BJ (cell line): ENCODE measurements at regions not wholly inside any gene's neighbourhood (a gene's known extent, or its start where the extent isn't known, plus 50 kb on each side); places are given as distances from the start of the nearest gene placed in this dataset.

Source experiments
- CTCF ChIA-PET: fragments of 350-600 bp; formaldehyde crosslinking; extraction: SDS; loops from one replicate; lab custom pipeline; 2021; ENCODE audit warnings: antibody characterized with exemption, inconsistent platforms; lab: Yijun Ruan, JAX
- POLR2A ChIA-PET: fragments of 300-600 bp; sonication (Branson Sonifier 250); formaldehyde crosslinking; extraction: SDS; loops from one replicate; lab custom pipeline; 2021; ENCODE audit warnings: antibody characterized with exemption; lab: Charles Lee
- DNase-seq: peaks from one replicate; pipeline ENCODE4 v3.0.0-alpha.2; 2011; ENCODE audit warnings: low read depth
- H3K27me3 ChIP-seq: 2 replicates; pipeline ENCODE4 v1.6.0; 2011; ENCODE audit warnings: low read length; ENCODE audit not compliant: control insufficient read depth, insufficient read depth
- H3K36me3 ChIP-seq: 2 replicates; pipeline ENCODE4 v1.5.1; 2011; ENCODE audit warnings: low read length; ENCODE audit not compliant: control insufficient read depth, insufficient read depth
- H3K4me3 ChIP-seq: 2 replicates; pipeline ENCODE4 v1.5.1; 2011; ENCODE audit warnings: low read depth, mild to moderate bottlenecking, control low read depth, low read length
- TF ChIP-seq, protein P1 (sequence below): IDR thresholded peaks from 2 replicates; pipeline ENCODE4 v1.5.1; 2011; ENCODE audit warnings: low read depth, mild to moderate bottlenecking, control low read depth, inconsistent platforms, low read length, moderate library complexity; ENCODE audit not compliant: insufficient read depth

DNA sequence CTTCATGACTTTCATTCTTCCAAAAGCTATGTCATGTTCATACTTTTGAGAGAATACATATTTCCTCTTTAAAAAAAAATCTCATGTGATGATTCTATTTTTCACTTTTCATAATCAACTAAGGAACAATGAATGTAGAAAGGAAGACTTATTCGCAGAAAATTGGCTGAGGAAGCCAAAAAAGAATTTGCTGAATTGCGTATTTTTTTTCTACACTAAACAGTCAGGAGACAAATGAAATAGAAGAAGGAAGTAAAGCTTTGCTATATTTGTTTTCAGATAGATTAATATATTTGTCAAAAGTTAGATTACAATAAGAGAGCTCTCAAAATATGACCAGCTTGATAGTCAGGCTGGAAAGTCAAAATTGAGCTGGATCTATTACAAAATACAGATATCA is 504.2 kb downstream of the ANXA1 start:
- TF ChIP-seq, protein P1, sequence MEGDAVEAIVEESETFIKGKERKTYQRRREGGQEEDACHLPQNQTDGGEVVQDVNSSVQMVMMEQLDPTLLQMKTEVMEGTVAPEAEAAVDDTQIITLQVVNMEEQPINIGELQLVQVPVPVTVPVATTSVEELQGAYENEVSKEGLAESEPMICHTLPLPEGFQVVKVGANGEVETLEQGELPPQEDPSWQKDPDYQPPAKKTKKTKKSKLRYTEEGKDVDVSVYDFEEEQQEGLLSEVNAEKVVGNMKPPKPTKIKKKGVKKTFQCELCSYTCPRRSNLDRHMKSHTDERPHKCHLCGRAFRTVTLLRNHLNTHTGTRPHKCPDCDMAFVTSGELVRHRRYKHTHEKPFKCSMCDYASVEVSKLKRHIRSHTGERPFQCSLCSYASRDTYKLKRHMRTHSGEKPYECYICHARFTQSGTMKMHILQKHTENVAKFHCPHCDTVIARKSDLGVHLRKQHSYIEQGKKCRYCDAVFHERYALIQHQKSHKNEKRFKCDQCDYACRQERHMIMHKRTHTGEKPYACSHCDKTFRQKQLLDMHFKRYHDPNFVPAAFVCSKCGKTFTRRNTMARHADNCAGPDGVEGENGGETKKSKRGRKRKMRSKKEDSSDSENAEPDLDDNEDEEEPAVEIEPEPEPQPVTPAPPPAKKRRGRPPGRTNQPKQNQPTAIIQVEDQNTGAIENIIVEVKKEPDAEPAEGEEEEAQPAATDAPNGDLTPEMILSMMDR = no peak
- Histone ChIP-seq H3K4me3 (no peak overlapping the region), H3K27me3 (no peaks in the 10 kb centered on the region), H3K36me3 (no peaks in the 10 kb centered on the region)
- DNase-seq = no peak
- ChIA-PET CTCF (interaction anchor here (1.4 kb wide), 1 partner anchor 9 kb away, joined by 3 read pairs; no protein-coding TSS in a partner anchor), POLR2A (no interaction called here)

DNA sequence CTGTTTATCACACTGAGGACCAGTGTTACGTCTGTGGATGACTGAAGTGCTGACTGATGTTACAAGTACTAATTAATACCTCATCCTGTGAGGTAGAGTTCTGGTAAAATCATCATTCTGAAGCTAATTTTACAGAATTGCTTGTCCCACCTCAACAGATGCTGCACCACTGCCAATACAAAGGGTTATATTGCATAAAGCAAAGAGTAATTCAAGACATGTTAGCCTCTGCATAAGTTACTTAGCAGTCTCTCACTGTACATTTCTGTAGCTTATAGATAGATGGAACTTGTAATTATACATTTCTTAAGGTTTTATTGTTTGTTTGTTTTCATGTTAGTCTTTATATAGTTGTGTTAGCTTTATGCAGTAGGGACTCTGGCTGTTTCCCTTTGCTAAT is 513.6 kb downstream of the ANXA1 start:
- Histone ChIP-seq H3K4me3 (no peak overlapping the region), H3K27me3 (no peaks in the 10 kb centered on the region), H3K36me3 (no peaks in the 10 kb centered on the region)
- no peak for DNase-seq
- TF ChIP-seq, protein P1 = no peak
- ChIA-PET CTCF (interaction anchor here (0.9 kb wide), 1 partner anchor 10 kb away, joined by 3 read pairs; no protein-coding TSS in a partner anchor), POLR2A (no interaction called here)

DNA sequence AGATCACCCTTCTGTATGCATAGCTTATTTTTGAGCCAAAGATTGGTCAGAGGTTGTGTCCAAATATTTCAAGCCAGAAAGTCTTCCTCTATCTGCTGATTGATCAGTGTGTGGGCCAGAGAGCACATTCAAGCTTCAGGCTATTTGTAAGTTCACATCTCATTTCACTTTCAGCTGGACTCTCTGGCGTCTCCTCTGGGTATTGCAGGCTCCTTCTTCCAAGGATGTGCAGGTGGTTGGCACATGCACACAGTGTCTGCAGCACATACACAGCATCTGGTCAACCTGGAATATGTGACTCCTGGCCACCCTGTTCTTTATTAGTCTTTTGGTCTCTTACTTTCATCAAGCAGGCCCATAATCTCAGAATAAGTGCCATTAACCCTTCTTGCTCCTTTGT is 516.1 kb downstream of the ANXA1 start:
- POLR2A ChIA-PET = no interaction called here
- no peaks in the 10 kb centered on the region for H3K27me3 ChIP-seq
- CTCF ChIA-PET = no interaction called here
- H3K36me3 ChIP-seq = no peaks in the 10 kb centered on the region
- TF ChIP-seq, protein P1 = 0 out of 2 replicates have a peak, but pooled peaks have one; percentile 8
- no peak overlapping the region for H3K4me3 ChIP-seq
- no peak for DNase-seq

DNA sequence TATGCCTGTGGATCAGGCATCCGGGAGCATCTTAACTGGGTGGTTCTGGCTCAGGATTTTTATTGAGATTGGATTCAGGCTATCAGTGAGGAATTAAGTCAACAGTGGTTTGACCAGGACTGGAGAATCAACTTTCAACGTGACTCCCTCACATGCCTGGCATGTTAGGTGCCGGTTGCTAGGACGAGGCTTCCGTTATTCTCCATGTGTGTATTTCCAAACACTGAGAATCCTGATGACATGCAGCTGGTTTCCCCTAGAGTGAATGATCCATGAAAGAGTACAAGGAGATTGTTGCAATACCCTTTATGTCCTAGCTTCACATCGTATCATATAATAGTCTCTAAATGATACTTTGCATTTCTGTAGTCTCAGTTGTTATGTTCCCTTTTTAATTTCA is 529.2 kb downstream of the ANXA1 start:
- DNase-seq = no peak
- CTCF ChIA-PET = interaction anchor here (0.5 kb wide), 1 partner anchor 36 kb away, joined by 3 read pairs; no protein-coding TSS in a partner anchor

DNA sequence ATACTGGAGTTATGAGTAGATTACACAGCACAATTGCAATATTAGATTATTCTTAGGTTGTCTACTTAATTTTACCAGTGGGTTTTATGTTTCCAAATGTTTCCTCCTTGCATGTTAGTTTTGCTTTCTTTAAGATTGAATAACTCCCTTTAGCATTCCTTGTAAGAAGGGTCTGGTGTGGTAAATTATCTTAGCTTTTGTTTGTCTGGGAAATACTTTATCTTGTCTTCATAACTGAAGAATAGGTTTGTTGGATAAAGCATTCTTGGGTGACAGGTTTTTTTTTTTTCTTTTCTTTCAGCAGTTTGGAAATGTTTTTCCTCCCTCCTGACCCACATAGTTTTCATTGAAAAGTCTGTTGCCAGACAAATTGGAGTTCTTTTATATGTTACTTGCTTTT is 531.1 kb downstream of the ANXA1 start:
- no peaks in the 10 kb centered on the region for H3K36me3 ChIP-seq
- TF ChIP-seq, protein P1 = no peak
- POLR2A ChIA-PET = no interaction called here
- no peak for DNase-seq
- H3K4me3 ChIP-seq = no peak overlapping the region
- CTCF ChIA-PET = interaction anchor here (0.8 to 2.5 kb wide), 3 partner anchors 11 to 984 kb away, joined by 3 to 8 read pairs (median 3); no protein-coding TSS in a partner anchor
- no peaks in the 10 kb centered on the region for H3K27me3 ChIP-seq

More for the DNA sequence above, 529.2 kb downstream of the ANXA1 start:
- Histone ChIP-seq H3K4me3 (no peak overlapping the region), H3K27me3 (no peaks in the 10 kb centered on the region), H3K36me3 (no peaks in the 10 kb centered on the region)
- TF ChIP-seq, protein P1 = no peak
- POLR2A ChIA-PET = no interaction called here
